Vagina (tissue), 2 donors: ENCODE measurements at regions not wholly inside any gene's neighbourhood (a gene's known extent, or its start where the extent isn't known, plus 50 kb on each side); places are given as distances from the start of the nearest gene placed in this dataset.

Experiments
- DNase-seq, 2 donors: peaks; one replicate each; pipeline ENCODE4 v3.0.0-alpha.2; 2017; ENCODE audit errors: extremely low spot score in 2 of 2
- H3K27ac ChIP-seq: fragments of 200-600 bp; sonication (generic); one replicate; pipeline ENCODE4 v1.5.1; 2019
- H3K27me3 ChIP-seq: fragments of 200-600 bp; sonication (generic); one replicate; pipeline ENCODE4 v1.5.1; 2019
- H3K36me3 ChIP-seq, 2 donors: fragments of 200-600 bp; sonication (generic); one replicate each; pipeline ENCODE4 v1.5.1; 2017 to 2019
- H3K4me1 ChIP-seq: fragments of 200-600 bp; sonication (generic); one replicate; pipeline ENCODE4 v1.5.1; 2019
- H3K4me3 ChIP-seq, 2 donors: fragments of 200-600 bp; sonication (generic); 1 replicate in 1 of 2; 2 replicates in 1 of 2; pipeline ENCODE4 v1.5.1; 2016 to 2019
- H3K9me3 ChIP-seq: fragments of 200-600 bp; sonication (generic); one replicate; pipeline ENCODE4 v1.5.1; 2019
- POLR2A ChIP-seq, 2 donors: fragments of 450-650 bp; IDR thresholded peaks; one replicate each; pipeline ENCODE4 v1.6.1; 2017; ENCODE audit warnings: antibody characterized with exemption in 2 of 2, mild to moderate bottlenecking in 2 of 2, moderate library complexity in 2 of 2
- POLR2AphosphoS5 ChIP-seq, 2 donors: sonication (generic); formaldehyde crosslinking; IDR thresholded peaks; one replicate each; pipeline ENCODE4 v1.9.0; 2017; ENCODE audit warnings: antibody characterized with exemption in 2 of 2, mild to moderate bottlenecking in 2 of 2, low read depth in 1 of 2; ENCODE audit not compliant: insufficient read depth in 1 of 2
- intact Hi-C: fragments of 100-400 bp; cut with DNase I; formaldehyde crosslinking; loops from one replicate; pipeline ENCODE4 v1.15.1; 2023
- TF ChIP-seq, protein P1 (sequence below), 3 experiments: fragments of 450-650 bp in 2 of 3; fragments of 200-600 bp in 1 of 3; sonication (generic) in 1 of 3; IDR thresholded peaks; one replicate each; pipeline ENCODE4 v1.5.1; 2017 to 2019; ENCODE audit warnings: antibody characterized with exemption in 3 of 3, mild to moderate bottlenecking in 2 of 3, moderate library complexity in 2 of 3

GRCh38 chr14:53845813-53846693, 110.6 kb downstream of the BMP4 start:
- Histone ChIP-seq H3K36me3 (no peaks in the 10 kb centered on the region), H3K27ac (no peak overlapping the region), H3K4me1 (no peaks in the 10 kb centered on the region), H3K27me3 (no peaks in the 10 kb centered on the region), H3K9me3 (no peaks in the 10 kb centered on the region), H3K4me3 (no peak overlapping the region)
- DNase-seq: no peak
- intact Hi-C loops: no loop called here
- TF ChIP-seq, protein P1, sequence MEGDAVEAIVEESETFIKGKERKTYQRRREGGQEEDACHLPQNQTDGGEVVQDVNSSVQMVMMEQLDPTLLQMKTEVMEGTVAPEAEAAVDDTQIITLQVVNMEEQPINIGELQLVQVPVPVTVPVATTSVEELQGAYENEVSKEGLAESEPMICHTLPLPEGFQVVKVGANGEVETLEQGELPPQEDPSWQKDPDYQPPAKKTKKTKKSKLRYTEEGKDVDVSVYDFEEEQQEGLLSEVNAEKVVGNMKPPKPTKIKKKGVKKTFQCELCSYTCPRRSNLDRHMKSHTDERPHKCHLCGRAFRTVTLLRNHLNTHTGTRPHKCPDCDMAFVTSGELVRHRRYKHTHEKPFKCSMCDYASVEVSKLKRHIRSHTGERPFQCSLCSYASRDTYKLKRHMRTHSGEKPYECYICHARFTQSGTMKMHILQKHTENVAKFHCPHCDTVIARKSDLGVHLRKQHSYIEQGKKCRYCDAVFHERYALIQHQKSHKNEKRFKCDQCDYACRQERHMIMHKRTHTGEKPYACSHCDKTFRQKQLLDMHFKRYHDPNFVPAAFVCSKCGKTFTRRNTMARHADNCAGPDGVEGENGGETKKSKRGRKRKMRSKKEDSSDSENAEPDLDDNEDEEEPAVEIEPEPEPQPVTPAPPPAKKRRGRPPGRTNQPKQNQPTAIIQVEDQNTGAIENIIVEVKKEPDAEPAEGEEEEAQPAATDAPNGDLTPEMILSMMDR (IDR thresholded peaks at IDR 0.05): no peak
- TF ChIP-seq POLR2A (IDR thresholded peaks at IDR 0.05): no peak
- no peak for TF ChIP-seq POLR2AphosphoS5 (IDR thresholded peaks at IDR 0.05; ENCODE audit: insufficient read depth in 1 of 2, low read depth in 1 of 2)

DNA sequence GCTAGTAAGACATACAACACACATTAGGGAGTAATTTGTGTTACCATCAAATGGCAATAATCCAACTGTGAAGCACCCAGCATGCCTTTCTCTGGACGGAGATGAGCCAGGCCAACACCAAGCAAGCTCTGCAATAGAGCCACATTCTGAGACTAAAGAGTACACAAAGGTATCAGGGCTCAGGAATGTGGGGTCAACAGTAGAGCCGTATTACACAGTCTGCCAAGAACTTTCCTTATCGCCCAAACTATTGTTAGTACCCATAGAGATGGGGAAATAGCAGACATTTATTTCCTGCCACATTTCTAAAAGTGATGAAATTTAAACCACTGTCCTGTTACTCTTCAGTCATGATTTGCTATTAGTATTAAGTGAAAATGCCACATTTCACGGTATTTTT, 113.7 kb downstream of the BMP4 start:
- no peak overlapping the region for H3K27ac ChIP-seq
- no peaks in the 10 kb centered on the region for H3K27me3 ChIP-seq
- no peaks in the 10 kb centered on the region for H3K36me3 ChIP-seq
- no peaks in the 10 kb centered on the region for H3K9me3 ChIP-seq
- intact Hi-C loops: no loop called here
- DNase-seq: no peak
- TF ChIP-seq POLR2A (IDR thresholded peaks at IDR 0.05): no peak
- TF ChIP-seq, protein P1 (IDR thresholded peaks at IDR 0.05): no peak
- TF ChIP-seq POLR2AphosphoS5 (IDR thresholded peaks at IDR 0.05; ENCODE audit: insufficient read depth in 1 of 2, low read depth in 1 of 2): no peak
- H3K4me3 ChIP-seq: no peak overlapping the region
- H3K4me1 ChIP-seq: no peaks in the 10 kb centered on the region

DNA sequence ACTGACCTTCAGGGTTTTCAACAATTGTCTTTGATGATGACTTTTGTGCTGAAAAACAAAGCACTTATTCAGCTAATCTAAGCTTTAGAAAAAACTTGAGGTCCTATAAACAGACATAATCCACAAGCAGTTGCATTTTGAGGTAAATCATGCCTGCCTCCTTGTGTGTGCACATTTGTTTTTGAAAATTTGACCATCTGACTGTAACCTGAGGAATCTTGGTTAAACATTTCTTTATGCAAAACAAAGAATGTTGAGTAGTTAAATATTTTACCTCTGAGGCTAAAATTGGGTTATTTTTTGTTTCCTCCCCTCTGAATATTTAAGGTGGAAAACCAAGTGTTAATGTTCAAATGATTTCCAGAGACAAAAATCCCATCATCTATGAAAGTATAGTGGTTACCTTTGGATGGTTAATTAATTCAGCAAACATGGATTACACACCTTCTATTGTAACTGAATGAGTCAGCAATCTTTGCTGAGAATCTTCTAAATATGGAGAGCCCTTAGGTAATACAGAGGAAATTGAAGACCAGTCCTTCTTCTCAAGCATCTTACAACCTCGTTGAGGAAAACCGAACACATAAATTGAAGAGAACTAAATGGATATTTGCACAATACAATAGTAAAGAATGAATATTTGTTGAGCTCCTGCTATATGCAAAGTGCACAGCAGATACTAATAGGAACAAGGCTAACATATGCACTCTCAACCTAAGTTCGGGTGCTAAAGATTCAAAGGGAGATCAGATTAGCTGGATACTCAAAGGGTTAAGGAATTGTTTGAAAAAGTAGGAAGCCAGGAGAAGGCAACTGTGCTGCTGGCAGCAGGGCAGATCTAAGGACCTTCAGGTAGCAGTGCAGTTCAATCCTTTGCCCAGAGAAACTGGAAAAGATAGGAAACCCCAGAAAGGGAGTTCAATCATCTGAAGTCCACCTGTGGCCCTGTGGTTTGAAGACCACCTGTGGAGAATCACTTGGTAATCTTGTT, 115.2 kb downstream of the BMP4 start:
- Histone ChIP-seq H3K4me1 (no peaks in the 10 kb centered on the region), H3K27ac (no peak overlapping the region), H3K9me3 (no peaks in the 10 kb centered on the region), H3K27me3 (no peaks in the 10 kb centered on the region), H3K36me3 (no peaks in the 10 kb centered on the region), H3K4me3 (no peak overlapping the region)
- no peak for TF ChIP-seq POLR2AphosphoS5 (IDR thresholded peaks at IDR 0.05; ENCODE audit: insufficient read depth in 1 of 2, low read depth in 1 of 2)
- TF ChIP-seq, protein P1 (IDR thresholded peaks at IDR 0.05): no peak
- TF ChIP-seq POLR2A (IDR thresholded peaks at IDR 0.05): no peak
- no peak for DNase-seq
- intact Hi-C loops: no loop called here

- Histone ChIP-seq H3K27ac (no peak overlapping the region), H3K4me3 (no peak overlapping the region), H3K4me1 (no peaks in the 10 kb centered on the region), H3K36me3 (no peaks in the 10 kb centered on the region), H3K27me3 (no peaks in the 10 kb centered on the region), H3K9me3 (no peaks in the 10 kb centered on the region)
- no peak for DNase-seq
- intact Hi-C loops: no loop called here
- TF ChIP-seq, protein P1 (IDR thresholded peaks at IDR 0.05): no peak
- TF ChIP-seq POLR2A (IDR thresholded peaks at IDR 0.05) (no peak), POLR2AphosphoS5 (IDR thresholded peaks at IDR 0.05; ENCODE audit: insufficient read depth in 1 of 2, low read depth in 1 of 2) (no peak)
These were observed 116.2 kb downstream of the BMP4 start for GRCh38 chr14:53840444-53840843.
